WTC11 (cell line): ENCODE measurements at regions not wholly inside any gene's neighbourhood (a gene's known extent, or its start where the extent isn't known, plus 50 kb on each side); places are given as distances from the start of the nearest gene placed in this dataset.

ENCODE experiments used
- ATAC-seq: fragments of 200-7000 bp; cut with Tn5 transposase; 2 replicates; pipeline ENCODE4 v1.10.0; 2021; ENCODE audit warnings: mild to moderate bottlenecking, moderate library complexity
- CTCF ChIA-PET: fragments of 300-600 bp; sonication (Branson Sonifier 250); formaldehyde crosslinking; loops from one replicate; lab custom pipeline; 2021; ENCODE audit warnings: antibody characterized with exemption; lab: Charles Lee
- POLR2A ChIA-PET: fragments of 350-600 bp; sonication (Branson Sonifier 250); formaldehyde crosslinking; loops from one replicate; lab custom pipeline; 2021; ENCODE audit warnings: antibody characterized with exemption; lab: Charles Lee
- DNase-seq: peaks from one replicate; pipeline ENCODE4 v3.0.0; 2021; ENCODE audit warnings: low spot score
- H3K27ac Mint-ChIP-seq: 2 replicates; pipeline ENCODE4 v1.8.0; 2021; ENCODE audit warnings: mixed read lengths
- H3K27me3 Mint-ChIP-seq: 2 replicates; pipeline ENCODE4 v1.8.0; 2021; ENCODE audit warnings: low read depth, mild to moderate bottlenecking, moderate library complexity, mixed read lengths
- H3K36me3 Mint-ChIP-seq: 2 replicates; pipeline ENCODE4 v1.8.0; 2021; ENCODE audit warnings: mixed read lengths
- H3K4me1 Mint-ChIP-seq: 2 replicates; pipeline ENCODE4 v1.8.0; 2022; ENCODE audit warnings: mixed read lengths
- H3K4me3 Mint-ChIP-seq: 2 replicates; pipeline ENCODE4 v1.8.0; 2021; ENCODE audit warnings: mild to moderate bottlenecking, moderate library complexity, mixed read lengths
- H3K9me3 Mint-ChIP-seq: 2 replicates; pipeline ENCODE4 v1.8.0; 2021; ENCODE audit warnings: mixed read lengths
- AFF4 ChIP-seq: sonication (generic); formaldehyde crosslinking; IDR thresholded peaks from 2 replicates; pipeline ENCODE4 v1.8.1; 2023; ENCODE audit warnings: mild to moderate bottlenecking, missing genetic modification reagents, borderline replicate concordance
- ARID4B ChIP-seq: sonication (generic); formaldehyde crosslinking; IDR thresholded peaks from 2 replicates; pipeline ENCODE4 v1.8.0; 2023; ENCODE audit warnings: missing genetic modification reagents, mild to moderate bottlenecking, borderline replicate concordance
- ATF1 ChIP-seq: sonication (generic); formaldehyde crosslinking; IDR thresholded peaks from 2 replicates; pipeline ENCODE4 v1.8.1; 2023; ENCODE audit warnings: mild to moderate bottlenecking, moderate library complexity, missing genetic modification reagents
- ATF2 ChIP-seq: sonication (generic); formaldehyde crosslinking; IDR thresholded peaks from 2 replicates; pipeline ENCODE4 v1.8.1; 2022; ENCODE audit warnings: low read depth, missing genetic modification reagents, borderline replicate concordance
- ESRRA ChIP-seq: sonication (generic); formaldehyde crosslinking; IDR thresholded peaks from 2 replicates; pipeline ENCODE4 v1.8.1; 2022; ENCODE audit warnings: mild to moderate bottlenecking, missing genetic modification reagents, borderline replicate concordance
- FOXP1 ChIP-seq: sonication (generic); formaldehyde crosslinking; IDR thresholded peaks from 2 replicates; pipeline ENCODE4 v1.8.0; 2022; ENCODE audit warnings: missing genetic modification reagents, mild to moderate bottlenecking, moderate library complexity, borderline replicate concordance
- JUN ChIP-seq: sonication (generic); formaldehyde crosslinking; IDR thresholded peaks from 2 replicates; pipeline ENCODE4 v1.8.0; 2023; ENCODE audit warnings: mild to moderate bottlenecking, missing genetic modification reagents
- NFE2L1 ChIP-seq: sonication (generic); formaldehyde crosslinking; IDR thresholded peaks from 2 replicates; pipeline ENCODE4 v1.8.1; 2023; ENCODE audit warnings: missing genetic modification reagents
- NFYB ChIP-seq: sonication (generic); formaldehyde crosslinking; conservative IDR thresholded peaks from 2 replicates; pipeline ENCODE4 v1.8.0; 2022; ENCODE audit warnings: low read depth, missing genetic modification reagents
- RELA ChIP-seq: sonication (generic); formaldehyde crosslinking; IDR thresholded peaks from 2 replicates; pipeline ENCODE4 v1.8.1; 2022; ENCODE audit warnings: missing genetic modification reagents, mild to moderate bottlenecking, borderline replicate concordance
- SP1 ChIP-seq: sonication (generic); formaldehyde crosslinking; conservative IDR thresholded peaks from 2 replicates; pipeline ENCODE4 v1.8.1; 2022; ENCODE audit warnings: missing genetic modification reagents
- TCF7 ChIP-seq: sonication (generic); formaldehyde crosslinking; IDR thresholded peaks from 2 replicates; pipeline ENCODE4 v1.8.0; 2022; ENCODE audit warnings: mild to moderate bottlenecking, low read depth, missing genetic modification reagents, moderate library complexity
- TEAD4 ChIP-seq: sonication (generic); formaldehyde crosslinking; IDR thresholded peaks from 2 replicates; pipeline ENCODE4 v1.8.0; 2022; ENCODE audit warnings: mild to moderate bottlenecking, missing genetic modification reagents
- USF1 ChIP-seq: sonication (generic); formaldehyde crosslinking; IDR thresholded peaks from 2 replicates; pipeline ENCODE4 v1.8.0; 2022; ENCODE audit warnings: mild to moderate bottlenecking, missing genetic modification reagents
- ZBTB21 ChIP-seq: sonication (generic); formaldehyde crosslinking; IDR thresholded peaks from 2 replicates; pipeline ENCODE4 v1.8.1; 2023; ENCODE audit warnings: mild to moderate bottlenecking, missing genetic modification reagents, borderline replicate concordance
- ZNF219 ChIP-seq: sonication (generic); formaldehyde crosslinking; IDR thresholded peaks from 2 replicates; pipeline ENCODE4 v1.8.0; 2023; ENCODE audit warnings: missing genetic modification reagents, mild to moderate bottlenecking, borderline replicate concordance
- ZNF317 ChIP-seq: sonication (generic); formaldehyde crosslinking; IDR thresholded peaks from 2 replicates; pipeline ENCODE4 v1.8.1; 2023; ENCODE audit warnings: low read depth, mild to moderate bottlenecking, moderate library complexity, missing genetic modification reagents, borderline replicate concordance
- ZNF423 ChIP-seq: fragments of 250-450 bp; sonication (Bioruptor Pico); IDR thresholded peaks from 2 replicates; pipeline ENCODE4 v2.1.2; 2022; ENCODE audit warnings: mild to moderate bottlenecking, moderate library complexity
- ZNF532 ChIP-seq: fragments of 250-450 bp; sonication (Bioruptor Pico); IDR thresholded peaks from 2 replicates; pipeline ENCODE4 v1.9.0; 2021; ENCODE audit warnings: mild to moderate bottlenecking, borderline replicate concordance

- TF ChIP-seq ZNF532 (no peak), USF1 (no peak), TCF7 (no peak), ZNF219 (no peak)
- TF ChIP-seq, all 79 proteins: peak for 0
These were observed 160.3 kb downstream of the KCTD12 start (continued) for GRCh38 chr13:76725896-76726295.

- no peak overlapping the region for H3K4me3 Mint-ChIP-seq
- CTCF ChIA-PET: no interaction called here
- TF ChIP-seq SP1: no peak
- TF ChIP-seq JUN (CRISPR knock-in tag): no peak
- TF ChIP-seq RELA (CRISPR knock-in tag): no peak
- TF ChIP-seq ZNF423: no peak
- no peak for TF ChIP-seq ESRRA
- no peak for TF ChIP-seq ZBTB21 (CRISPR knock-in tag)
- no peak for TF ChIP-seq NFE2L1
- TF ChIP-seq FOXP1 (CRISPR knock-in tag): no peak
- no peak for TF ChIP-seq AFF4 (CRISPR knock-in tag)
- H3K9me3 Mint-ChIP-seq: peaks cover 32% of the 10 kb centered on the region
- H3K4me1 Mint-ChIP-seq: peaks cover 14% of the 10 kb centered on the region
- ATAC-seq (no peak), DNase-seq (no peak)
- no peak overlapping the region for H3K27ac Mint-ChIP-seq
- H3K27me3 Mint-ChIP-seq: no peaks in the 10 kb centered on the region
- H3K36me3 Mint-ChIP-seq: peaks cover 19% of the 10 kb centered on the region
- POLR2A ChIA-PET: interaction anchor here (0.7 kb wide), 1 partner anchor 10 kb away, joined by 3 read pairs; no protein-coding TSS in a partner anchor
These were observed 161.0 kb downstream of the KCTD12 start for GRCh38 chr13:76725211-76725610.

- peaks cover 14% of the 10 kb centered on the region for H3K4me1 Mint-ChIP-seq
- no peaks in the 10 kb centered on the region for H3K27me3 Mint-ChIP-seq
- no peak overlapping the region for H3K4me3 Mint-ChIP-seq
- no peak for DNase-seq
- no peak for ATAC-seq
- ChIA-PET CTCF (no interaction called here), POLR2A (no interaction called here)
- no peak overlapping the region for H3K27ac Mint-ChIP-seq
- peaks cover 28% of the 10 kb centered on the region for H3K9me3 Mint-ChIP-seq
- peaks cover 17% of the 10 kb centered on the region for H3K36me3 Mint-ChIP-seq
- TF ChIP-seq ZNF317 (CRISPR knock-in tag) (no peak), NFYB (no peak), ATF1 (CRISPR knock-in tag) (no peak), ATF2 (CRISPR knock-in tag) (no peak), ARID4B (CRISPR knock-in tag) (no peak), TEAD4 (CRISPR knock-in tag) (no peak)
These were observed 161.8 kb downstream of the KCTD12 start for GRCh38 chr13:76724421-76724820.
